ENCODE measurements at regions not wholly inside any gene's neighbourhood (a gene's known extent, or its start where the extent isn't known, plus 50 kb on each side); places are given as distances from the start of the nearest gene placed in this dataset.

DNA sequence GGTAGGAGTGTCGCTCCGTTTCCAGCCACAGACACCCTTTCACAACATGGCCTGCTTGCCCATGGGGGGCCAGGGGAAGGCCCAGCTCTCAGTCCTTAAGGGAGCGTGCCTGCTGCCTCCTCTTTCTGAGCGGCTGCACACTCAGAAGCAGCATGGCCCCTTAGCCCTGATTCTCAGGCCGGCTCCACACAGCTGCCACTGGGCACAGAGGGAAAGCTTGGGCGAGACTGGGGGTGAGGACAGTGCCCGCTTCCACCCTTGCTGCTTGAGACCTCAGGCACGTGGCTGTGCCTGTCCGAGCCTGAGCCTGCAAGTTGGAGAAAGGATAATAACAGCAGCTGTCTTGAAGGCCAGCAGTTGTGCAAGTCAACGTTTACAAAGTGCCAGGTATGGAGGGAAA lies 416.3 kb downstream of the SHANK2 start:
- Histone ChIP-seq H3K9me3 (ENCODE audit: control insufficient read depth in 1 of 2, low read length in 2 of 2) (peaks cover 0 to 6% of the 10 kb centered on the region in 2 donors), H3K4me1 (ENCODE audit: control insufficient read depth in 1 of 2, insufficient read depth in 2 of 2, low read length in 2 of 2) (no peaks in the 10 kb centered on the region), H3K27me3 (ENCODE audit: control insufficient read depth in 1 of 2, insufficient read depth in 2 of 2, low read length in 2 of 2) (no peaks in the 10 kb centered on the region), H3K9ac (ENCODE audit: low read depth in 1 of 2, low read length in 2 of 2) (no peak overlapping the region), H3K27ac (ENCODE audit: low read depth, low read length) (no peak overlapping the region), H3K4me3 (ENCODE audit: low read depth in 1 of 2, low read length in 2 of 2) (no peak overlapping the region), H3K36me3 (ENCODE audit: control insufficient read depth in 1 of 2, insufficient read depth in 2 of 2, low read length in 2 of 2) (no peaks in the 10 kb centered on the region)

DNA sequence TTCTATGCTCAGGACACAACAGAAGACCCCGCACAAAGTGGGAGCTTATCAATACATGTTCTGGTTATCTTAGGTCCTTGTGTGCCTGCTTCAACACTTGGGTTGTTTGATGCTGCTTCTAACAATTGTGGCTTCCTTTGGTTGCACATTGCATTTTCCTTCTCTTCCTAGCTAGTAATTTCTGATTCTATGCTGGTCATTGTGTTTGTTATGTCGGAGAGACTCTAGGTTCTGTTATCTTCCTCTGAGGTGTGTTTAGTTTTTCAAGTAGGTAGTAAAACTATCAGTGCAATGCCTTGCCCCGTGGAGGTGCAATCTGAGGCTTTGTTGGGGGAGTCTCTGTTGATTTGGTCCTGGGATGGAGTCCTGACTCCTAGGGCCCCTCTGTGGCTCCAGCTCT lies 414.2 kb downstream of the SHANK2 start:
- H3K4me1 ChIP-seq (ENCODE audit: control insufficient read depth in 1 of 2, insufficient read depth in 2 of 2, low read length in 2 of 2): no peaks in the 10 kb centered on the region
- H3K36me3 ChIP-seq (ENCODE audit: control insufficient read depth in 1 of 2, insufficient read depth in 2 of 2, low read length in 2 of 2): no peaks in the 10 kb centered on the region

GRCh38 chr11:70839851-70840250 lies 412.5 kb downstream of the SHANK2 start:
- Histone ChIP-seq H3K27ac (ENCODE audit: low read depth, low read length) (no peak overlapping the region), H3K4me1 (ENCODE audit: control insufficient read depth in 1 of 2, insufficient read depth in 2 of 2, low read length in 2 of 2) (no peaks in the 10 kb centered on the region), H3K36me3 (ENCODE audit: control insufficient read depth in 1 of 2, insufficient read depth in 2 of 2, low read length in 2 of 2) (no peaks in the 10 kb centered on the region), H3K27me3 (ENCODE audit: control insufficient read depth in 1 of 2, insufficient read depth in 2 of 2, low read length in 2 of 2) (no peaks in the 10 kb centered on the region), H3K9ac (ENCODE audit: low read depth in 1 of 2, low read length in 2 of 2) (no peak overlapping the region), H3K9me3 (ENCODE audit: control insufficient read depth in 1 of 2, low read length in 2 of 2) (peaks cover 0 to 6% of the 10 kb centered on the region in 2 donors), H3K4me3 (ENCODE audit: low read depth in 1 of 2, low read length in 2 of 2) (no peak overlapping the region)

More for the DNA sequence above, 414.2 kb downstream of the SHANK2 start:
- no peak overlapping the region for H3K4me3 ChIP-seq (ENCODE audit: low read depth in 1 of 2, low read length in 2 of 2)
- H3K27me3 ChIP-seq (ENCODE audit: control insufficient read depth in 1 of 2, insufficient read depth in 2 of 2, low read length in 2 of 2): no peaks in the 10 kb centered on the region
- H3K27ac ChIP-seq (ENCODE audit: low read depth, low read length): no peak overlapping the region
- H3K9ac ChIP-seq (ENCODE audit: low read depth in 1 of 2, low read length in 2 of 2): no peak overlapping the region
- H3K9me3 ChIP-seq (ENCODE audit: control insufficient read depth in 1 of 2, low read length in 2 of 2): peaks cover 0 to 6% of the 10 kb centered on the region in 2 donors

GRCh38 chr11:70841264-70841663 lies 411.1 kb downstream of the SHANK2 start:
- Histone ChIP-seq H3K4me1 (ENCODE audit: control insufficient read depth in 1 of 2, insufficient read depth in 2 of 2, low read length in 2 of 2) (no peaks in the 10 kb centered on the region), H3K27me3 (ENCODE audit: control insufficient read depth in 1 of 2, insufficient read depth in 2 of 2, low read length in 2 of 2) (no peaks in the 10 kb centered on the region), H3K9ac (ENCODE audit: low read depth in 1 of 2, low read length in 2 of 2) (no peak overlapping the region), H3K36me3 (ENCODE audit: control insufficient read depth in 1 of 2, insufficient read depth in 2 of 2, low read length in 2 of 2) (no peaks in the 10 kb centered on the region), H3K27ac (ENCODE audit: low read depth, low read length) (no peak overlapping the region), H3K4me3 (ENCODE audit: low read depth in 1 of 2, low read length in 2 of 2) (no peak overlapping the region), H3K9me3 (ENCODE audit: control insufficient read depth in 1 of 2, low read length in 2 of 2) (peaks cover 0 to 6% of the 10 kb centered on the region in 2 donors)

DNA sequence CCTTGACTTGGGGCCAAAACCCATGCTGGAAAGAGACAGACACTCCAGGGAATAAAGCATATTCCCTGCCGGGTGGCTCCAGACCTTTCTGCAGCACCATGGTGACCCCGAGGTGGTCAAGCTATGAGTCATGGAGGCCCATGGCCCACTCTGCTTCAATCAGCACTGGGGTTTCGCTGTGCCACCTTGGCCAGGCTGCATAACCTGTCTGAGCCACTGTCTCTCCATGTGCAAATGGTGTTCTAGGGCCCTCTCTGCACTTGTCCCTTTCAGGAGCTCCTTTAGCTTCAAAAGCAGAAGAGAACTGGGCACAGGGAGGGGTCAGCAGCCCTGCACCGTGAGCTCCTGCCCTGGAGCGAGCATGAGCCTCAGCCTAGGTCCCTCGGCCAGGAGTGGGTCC lies 410.1 kb downstream of the SHANK2 start:
- H3K27me3 ChIP-seq (ENCODE audit: control insufficient read depth in 1 of 2, insufficient read depth in 2 of 2, low read length in 2 of 2): no peaks in the 10 kb centered on the region
- peaks cover 0 to 6% of the 10 kb centered on the region in 2 donors for H3K9me3 ChIP-seq (ENCODE audit: control insufficient read depth in 1 of 2, low read length in 2 of 2)
- no peaks in the 10 kb centered on the region for H3K36me3 ChIP-seq (ENCODE audit: control insufficient read depth in 1 of 2, insufficient read depth in 2 of 2, low read length in 2 of 2)
- no peak overlapping the region for H3K27ac ChIP-seq (ENCODE audit: low read depth, low read length)
- H3K4me1 ChIP-seq (ENCODE audit: control insufficient read depth in 1 of 2, insufficient read depth in 2 of 2, low read length in 2 of 2): no peaks in the 10 kb centered on the region
- H3K9ac ChIP-seq (ENCODE audit: low read depth in 1 of 2, low read length in 2 of 2): no peak overlapping the region
- H3K4me3 ChIP-seq (ENCODE audit: low read depth in 1 of 2, low read length in 2 of 2): no peak overlapping the region

GRCh38 chr11:70842701-70843100 lies 409.7 kb downstream of the SHANK2 start:
- H3K9ac ChIP-seq (ENCODE audit: low read depth in 1 of 2, low read length in 2 of 2): no peak overlapping the region
- H3K27me3 ChIP-seq (ENCODE audit: control insufficient read depth in 1 of 2, insufficient read depth in 2 of 2, low read length in 2 of 2): no peaks in the 10 kb centered on the region
- no peaks in the 10 kb centered on the region for H3K4me1 ChIP-seq (ENCODE audit: control insufficient read depth in 1 of 2, insufficient read depth in 2 of 2, low read length in 2 of 2)
- no peaks in the 10 kb centered on the region for H3K36me3 ChIP-seq (ENCODE audit: control insufficient read depth in 1 of 2, insufficient read depth in 2 of 2, low read length in 2 of 2)
- H3K4me3 ChIP-seq (ENCODE audit: low read depth in 1 of 2, low read length in 2 of 2): no peak overlapping the region
- peaks cover 0 to 6% of the 10 kb centered on the region in 2 donors for H3K9me3 ChIP-seq (ENCODE audit: control insufficient read depth in 1 of 2, low read length in 2 of 2)
- H3K27ac ChIP-seq (ENCODE audit: low read depth, low read length): no peak overlapping the region

DNA sequence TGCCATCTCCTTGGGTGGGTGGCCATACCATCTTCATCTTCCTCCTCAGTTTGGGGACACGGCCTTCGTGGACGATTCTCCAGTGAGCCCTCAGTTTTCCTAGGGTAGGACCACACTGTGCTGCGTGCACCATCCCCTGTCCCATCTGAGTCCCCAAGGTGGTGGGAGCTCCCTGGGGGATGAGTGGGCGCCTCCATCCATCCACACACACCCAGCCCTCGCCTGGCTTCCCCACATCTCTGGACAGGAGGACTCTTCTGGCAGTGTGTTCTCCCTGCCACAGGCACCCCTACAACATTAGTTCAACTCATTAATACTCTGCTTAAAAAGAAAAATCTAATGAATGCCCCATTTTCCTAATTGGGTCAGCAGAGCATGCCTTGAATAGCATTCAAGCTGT lies 408.5 kb downstream of the SHANK2 start:
- Histone ChIP-seq H3K27ac (ENCODE audit: low read depth, low read length) (no peak overlapping the region), H3K4me1 (ENCODE audit: control insufficient read depth in 1 of 2, insufficient read depth in 2 of 2, low read length in 2 of 2) (no peaks in the 10 kb centered on the region), H3K36me3 (ENCODE audit: control insufficient read depth in 1 of 2, insufficient read depth in 2 of 2, low read length in 2 of 2) (no peaks in the 10 kb centered on the region), H3K27me3 (ENCODE audit: control insufficient read depth in 1 of 2, insufficient read depth in 2 of 2, low read length in 2 of 2) (no peaks in the 10 kb centered on the region), H3K9me3 (ENCODE audit: control insufficient read depth in 1 of 2, low read length in 2 of 2) (no peaks in the 10 kb centered on the region), H3K4me3 (ENCODE audit: low read depth in 1 of 2, low read length in 2 of 2) (no peak overlapping the region), H3K9ac (ENCODE audit: low read depth in 1 of 2, low read length in 2 of 2) (no peak overlapping the region)

- no peak overlapping the region for H3K9ac ChIP-seq (ENCODE audit: low read depth in 1 of 2, low read length in 2 of 2)
- no peak overlapping the region for H3K4me3 ChIP-seq (ENCODE audit: low read depth in 1 of 2, low read length in 2 of 2)
- H3K27me3 ChIP-seq (ENCODE audit: control insufficient read depth in 1 of 2, insufficient read depth in 2 of 2, low read length in 2 of 2): no peaks in the 10 kb centered on the region
- no peak overlapping the region for H3K27ac ChIP-seq (ENCODE audit: low read depth, low read length)
- no peaks in the 10 kb centered on the region for H3K4me1 ChIP-seq (ENCODE audit: control insufficient read depth in 1 of 2, insufficient read depth in 2 of 2, low read length in 2 of 2)
- H3K9me3 ChIP-seq (ENCODE audit: control insufficient read depth in 1 of 2, low read length in 2 of 2): no peaks in the 10 kb centered on the region
- H3K36me3 ChIP-seq (ENCODE audit: control insufficient read depth in 1 of 2, insufficient read depth in 2 of 2, low read length in 2 of 2): no peaks in the 10 kb centered on the region
Observed at GRCh38 chr11:70844387-70844786, 408.0 kb downstream of the SHANK2 start.

- H3K27me3 ChIP-seq (ENCODE audit: control insufficient read depth in 1 of 2, insufficient read depth in 2 of 2, low read length in 2 of 2): no peaks in the 10 kb centered on the region
- H3K36me3 ChIP-seq (ENCODE audit: control insufficient read depth in 1 of 2, insufficient read depth in 2 of 2, low read length in 2 of 2): no peaks in the 10 kb centered on the region
- no peaks in the 10 kb centered on the region for H3K4me1 ChIP-seq (ENCODE audit: control insufficient read depth in 1 of 2, insufficient read depth in 2 of 2, low read length in 2 of 2)
- H3K9ac ChIP-seq (ENCODE audit: low read depth in 1 of 2, low read length in 2 of 2): no peak overlapping the region
- no peak overlapping the region for H3K4me3 ChIP-seq (ENCODE audit: low read depth in 1 of 2, low read length in 2 of 2)
- no peak overlapping the region for H3K27ac ChIP-seq (ENCODE audit: low read depth, low read length)
- H3K9me3 ChIP-seq (ENCODE audit: control insufficient read depth in 1 of 2, low read length in 2 of 2): no peaks in the 10 kb centered on the region
Observed at GRCh38 chr11:70845591-70846041, 406.8 kb downstream of the SHANK2 start.

DNA sequence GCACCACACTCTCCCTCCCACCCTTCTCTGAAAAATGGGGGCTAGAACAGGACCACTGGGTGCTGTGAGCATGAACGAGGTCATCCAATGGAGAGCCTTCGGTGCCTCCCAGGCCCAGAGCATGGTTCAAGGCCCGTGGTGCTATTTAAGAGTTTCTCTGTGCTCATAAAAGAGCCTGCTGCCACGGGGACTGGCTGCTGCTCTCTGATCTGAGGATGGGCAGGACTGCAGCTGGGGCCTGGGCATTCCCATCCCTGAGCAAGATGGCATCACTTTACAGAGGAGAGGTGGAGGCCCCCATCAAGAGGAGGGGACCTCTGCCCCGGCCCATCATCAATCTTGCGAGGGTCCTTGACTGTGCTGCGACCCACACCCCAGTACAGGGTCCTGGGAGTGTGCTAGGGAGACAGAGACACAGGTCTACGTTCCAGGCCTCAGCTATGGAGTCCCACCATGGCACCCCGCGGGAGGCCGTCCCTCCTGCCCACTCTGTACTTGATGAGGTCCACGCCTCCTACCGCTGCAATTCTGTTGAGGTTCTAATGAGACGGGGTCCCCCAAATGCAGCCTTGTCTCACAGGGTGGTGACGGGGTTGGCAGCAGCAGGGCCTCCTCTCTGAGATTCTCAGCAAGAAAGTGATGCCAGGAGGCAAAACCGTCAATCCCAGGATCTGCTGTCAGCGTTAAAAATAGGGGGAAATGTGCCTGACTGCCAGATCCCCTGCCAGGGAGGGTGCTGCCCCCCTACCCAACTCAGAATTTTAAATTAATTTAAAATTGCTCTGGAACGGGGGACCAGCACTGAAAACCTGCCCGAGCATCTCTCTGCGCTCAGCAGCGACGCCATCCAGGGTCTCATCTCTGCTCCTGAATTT lies 405.4 kb downstream of the SHANK2 start:
- Histone ChIP-seq H3K4me1 (ENCODE audit: control insufficient read depth in 1 of 2, insufficient read depth in 2 of 2, low read length in 2 of 2) (no peaks in the 10 kb centered on the region), H3K9me3 (ENCODE audit: control insufficient read depth in 1 of 2, low read length in 2 of 2) (no peaks in the 10 kb centered on the region), H3K27me3 (ENCODE audit: control insufficient read depth in 1 of 2, insufficient read depth in 2 of 2, low read length in 2 of 2) (no peaks in the 10 kb centered on the region), H3K27ac (ENCODE audit: low read depth, low read length) (no peak overlapping the region), H3K4me3 (ENCODE audit: low read depth in 1 of 2, low read length in 2 of 2) (no peak overlapping the region), H3K36me3 (ENCODE audit: control insufficient read depth in 1 of 2, insufficient read depth in 2 of 2, low read length in 2 of 2) (no peaks in the 10 kb centered on the region), H3K9ac (ENCODE audit: low read depth in 1 of 2, low read length in 2 of 2) (no peak overlapping the region)

Measured in duodenal mucosa (tissue), 2 donors.